ENCODE measurements at regions not wholly inside any gene's neighbourhood (a gene's known extent, or its start where the extent isn't known, plus 50 kb on each side); places are given as distances from the start of the nearest gene placed in this dataset.

- Histone ChIP-seq H3K27ac (ENCODE audit: control insufficient read depth, insufficient read depth, low read length) (no peak overlapping the region), H3K27me3 (ENCODE audit: control insufficient read depth, extremely low read depth, insufficient read depth, low read length) (no peaks in the 10 kb centered on the region), H2AFZ (ENCODE audit: control insufficient read depth, low read length) (no peak overlapping the region), H3K9ac (ENCODE audit: control insufficient read depth, extremely low read depth, insufficient read depth, low read length) (no peak overlapping the region), H3K4me2 (ENCODE audit: control insufficient read depth, extremely low read depth, insufficient read depth, low read depth, low read length) (no peak overlapping the region), H4K20me1 (ENCODE audit: control insufficient read depth, extremely low read depth, insufficient read depth, low read length) (no peaks in the 10 kb centered on the region), H3K9me1 (ENCODE audit: control insufficient read depth, extremely low read depth, insufficient read depth, low read length) (no peaks in the 10 kb centered on the region), H3K9me3 (ENCODE audit: control insufficient read depth, low read depth, low read length) (no peaks in the 10 kb centered on the region), H3K79me2 (ENCODE audit: control insufficient read depth, insufficient read depth, low read length) (no peaks in the 10 kb centered on the region), H3K4me3 (ENCODE audit: control insufficient read depth in 2 of 3, extremely low read depth in 1 of 3, insufficient read depth in 2 of 3, low read depth in 1 of 3, low read length in 3 of 3) (no peak overlapping the region), H3K4me1 (ENCODE audit: control insufficient read depth, extremely low read depth, insufficient read depth, low read length) (no peaks in the 10 kb centered on the region), H3K36me3 (ENCODE audit: control insufficient read depth in 2 of 2, extremely low read depth in 1 of 2, insufficient read depth in 2 of 2, low read length in 2 of 2) (no peaks in the 10 kb centered on the region)
- TF ChIP-seq CTCF (optimal IDR thresholded peaks at IDR 0.05 in 1 of 3, IDR thresholded peaks at IDR 0.05 in 1 of 3, conservative IDR thresholded peaks at IDR 0.05 in 1 of 3; ENCODE audit: extremely low read depth in 1 of 3, insufficient read depth in 2 of 3, low read length in 3 of 3): no peak
- TF ChIP-seq EZH2 (IDR thresholded peaks at IDR 0.05; ENCODE audit: low read length): no peak
- FAIRE-seq: no peak
- dilution Hi-C loops (cut with MboI; ENCODE audit: extremely low pct_ligation_motif_present, low sequenced_read_pairs): no loop called here
- no peak for DNase-seq (ENCODE audit: low read depth, low spot score)
These were observed 477.7 kb upstream of the C9orf72 start for GRCh38 chr9:28050941-28051340.

GRCh38 chr9:28051559-28052503, 478.6 kb upstream of the C9orf72 start:
- Histone ChIP-seq H3K79me2 (ENCODE audit: control insufficient read depth, insufficient read depth, low read length) (no peaks in the 10 kb centered on the region), H3K27ac (ENCODE audit: control insufficient read depth, insufficient read depth, low read length) (no peak overlapping the region), H3K27me3 (ENCODE audit: control insufficient read depth, extremely low read depth, insufficient read depth, low read length) (no peaks in the 10 kb centered on the region), H3K9me3 (ENCODE audit: control insufficient read depth, low read depth, low read length) (no peaks in the 10 kb centered on the region), H3K4me2 (ENCODE audit: control insufficient read depth, extremely low read depth, insufficient read depth, low read depth, low read length) (no peak overlapping the region), H3K9ac (ENCODE audit: control insufficient read depth, extremely low read depth, insufficient read depth, low read length) (no peak overlapping the region), H3K36me3 (ENCODE audit: control insufficient read depth in 2 of 2, extremely low read depth in 1 of 2, insufficient read depth in 2 of 2, low read length in 2 of 2) (no peaks in the 10 kb centered on the region), H3K4me1 (ENCODE audit: control insufficient read depth, extremely low read depth, insufficient read depth, low read length) (no peaks in the 10 kb centered on the region), H3K9me1 (ENCODE audit: control insufficient read depth, extremely low read depth, insufficient read depth, low read length) (no peaks in the 10 kb centered on the region), H4K20me1 (ENCODE audit: control insufficient read depth, extremely low read depth, insufficient read depth, low read length) (no peaks in the 10 kb centered on the region), H3K4me3 (ENCODE audit: control insufficient read depth in 2 of 3, extremely low read depth in 1 of 3, insufficient read depth in 2 of 3, low read depth in 1 of 3, low read length in 3 of 3) (no peak overlapping the region), H2AFZ (ENCODE audit: control insufficient read depth, low read length) (no peak overlapping the region)
- DNase-seq (ENCODE audit: low read depth, low spot score) (no peak), FAIRE-seq (no peak)
- no peak for TF ChIP-seq EZH2 (IDR thresholded peaks at IDR 0.05; ENCODE audit: low read length)
- no peak for TF ChIP-seq CTCF (optimal IDR thresholded peaks at IDR 0.05 in 1 of 3, IDR thresholded peaks at IDR 0.05 in 1 of 3, conservative IDR thresholded peaks at IDR 0.05 in 1 of 3; ENCODE audit: extremely low read depth in 1 of 3, insufficient read depth in 2 of 3, low read length in 3 of 3)
- dilution Hi-C loops (cut with MboI; ENCODE audit: extremely low pct_ligation_motif_present, low sequenced_read_pairs): no loop called here

All from keratinocyte (primary cell).